GM19397 (cell line): ENCODE measurements at regions not wholly inside any gene's neighbourhood (a gene's known extent, or its start where the extent isn't known, plus 50 kb on each side); places are given as distances from the start of the nearest gene placed in this dataset.

Experiments used
- ATAC-seq: cut with Tn5 transposase; IDR thresholded peaks from one replicate; pipeline ENCODE4 v1.9.1; 2021; ENCODE audit warnings: mild to moderate bottlenecking, moderate library complexity; ENCODE audit not compliant: unreplicated experiment

GRCh38 chr7:148472406-148472805 lies 118.2 kb upstream of the C7orf33 start:
- ATAC-seq = no peak

GRCh38 chr7:148473703-148474480 lies 116.7 kb upstream of the C7orf33 start:
- no peak for ATAC-seq

GRCh38 chr7:148474481-148475025 lies 116.0 kb upstream of the C7orf33 start:
- no peak for ATAC-seq

GRCh38 chr7:148478551-148478950 lies 112.0 kb upstream of the C7orf33 start:
- ATAC-seq = no peak

- no peak for ATAC-seq
Observed at GRCh38 chr7:148480479-148481146, 110.0 kb upstream of the C7orf33 start.

GRCh38 chr7:148481147-148481526 lies 109.4 kb upstream of the C7orf33 start:
- no peak for ATAC-seq

GRCh38 chr7:148481971-148482626 lies 108.5 kb upstream of the C7orf33 start:
- ATAC-seq = no peak

GRCh38 chr7:148483515-148484308 lies 106.9 kb upstream of the C7orf33 start:
- ATAC-seq = no peak

GRCh38 chr7:148484486-148484885 lies 106.1 kb upstream of the C7orf33 start:
- no peak for ATAC-seq

GRCh38 chr7:148485618-148486017 lies 104.9 kb upstream of the C7orf33 start:
- no peak for ATAC-seq

GRCh38 chr7:148486937-148487336 lies 103.6 kb upstream of the C7orf33 start:
- ATAC-seq = no peak

GRCh38 chr7:148487912-148488311 lies 102.7 kb upstream of the C7orf33 start:
- no peak for ATAC-seq

GRCh38 chr7:148489678-148490077 lies 100.9 kb upstream of the C7orf33 start:
- ATAC-seq = no peak

GRCh38 chr7:148492157-148492860 lies 98.3 kb upstream of the C7orf33 start:
- ATAC-seq = no peak

- no peak for ATAC-seq
Observed at GRCh38 chr7:148495605-148496004, 95.0 kb upstream of the C7orf33 start.

- no peak for ATAC-seq
Observed at GRCh38 chr7:148500978-148501377, 89.6 kb upstream of the C7orf33 start.

GRCh38 chr7:148503900-148504487 lies 86.6 kb upstream of the C7orf33 start:
- ATAC-seq = no peak

- no peak for ATAC-seq
Observed at GRCh38 chr7:148505645-148506375, 84.8 kb upstream of the C7orf33 start.

- ATAC-seq = peak; percentile 90
Observed at GRCh38 chr7:148507064-148507573, 83.4 kb upstream of the C7orf33 start.
